ENCODE measurements at regions not wholly inside any gene's neighbourhood (a gene's known extent, or its start where the extent isn't known, plus 50 kb on each side); places are given as distances from the start of the nearest gene placed in this dataset.

DNA sequence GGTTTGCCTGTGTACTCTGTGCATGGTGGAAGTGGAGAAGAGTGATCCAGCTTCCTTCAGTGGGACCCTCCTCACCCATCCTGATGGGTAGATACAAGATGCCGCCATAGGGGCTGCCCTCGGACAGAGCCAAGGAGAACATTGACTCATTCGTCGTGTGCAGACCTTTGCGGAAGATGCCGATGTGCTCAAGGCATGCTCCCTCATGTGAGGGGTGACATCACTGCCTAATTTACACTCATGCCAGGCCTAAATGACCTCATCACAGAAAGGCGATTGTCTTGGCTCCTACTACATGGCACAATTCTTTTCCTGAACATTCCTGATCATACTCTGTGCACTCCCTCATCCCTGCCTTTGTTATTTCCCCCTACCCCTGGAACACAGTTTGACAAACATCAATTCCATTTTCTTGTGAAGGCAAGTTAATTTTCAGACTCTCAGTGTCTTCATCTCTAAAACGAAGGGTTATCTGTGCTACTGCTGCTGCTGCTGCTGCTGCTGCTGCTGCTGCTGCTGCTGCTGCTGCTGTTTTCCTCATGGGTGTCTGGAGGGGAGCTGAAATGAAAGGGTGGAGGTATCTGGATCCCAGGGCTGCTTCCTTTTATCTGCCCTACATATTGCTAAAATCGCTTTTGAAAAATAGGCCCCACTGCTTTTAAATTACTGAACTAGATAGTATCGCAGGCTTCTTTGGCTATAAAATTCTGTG, 146.5 kb upstream of the ARGLU1 start:
- intact Hi-C loops (cut with micrococcal nuclease), result no loop called here
- CTCF ChIA-PET, result no interaction called here
- H3K36me3 Mint-ChIP-seq, result no peaks in the 10 kb centered on the region
- peaks cover 15% of the 10 kb centered on the region for H3K9me3 Mint-ChIP-seq
- H3K4me3 Mint-ChIP-seq, result no peak overlapping the region
- no peak overlapping the region for H3K27ac Mint-ChIP-seq
- H3K27me3 Mint-ChIP-seq, result peaks cover 2% of the 10 kb centered on the region
- no peaks in the 10 kb centered on the region for H3K4me1 Mint-ChIP-seq (ENCODE audit: low read depth)
- POLR2A ChIA-PET, result no interaction called here
- DNase-seq, result no peak

DNA sequence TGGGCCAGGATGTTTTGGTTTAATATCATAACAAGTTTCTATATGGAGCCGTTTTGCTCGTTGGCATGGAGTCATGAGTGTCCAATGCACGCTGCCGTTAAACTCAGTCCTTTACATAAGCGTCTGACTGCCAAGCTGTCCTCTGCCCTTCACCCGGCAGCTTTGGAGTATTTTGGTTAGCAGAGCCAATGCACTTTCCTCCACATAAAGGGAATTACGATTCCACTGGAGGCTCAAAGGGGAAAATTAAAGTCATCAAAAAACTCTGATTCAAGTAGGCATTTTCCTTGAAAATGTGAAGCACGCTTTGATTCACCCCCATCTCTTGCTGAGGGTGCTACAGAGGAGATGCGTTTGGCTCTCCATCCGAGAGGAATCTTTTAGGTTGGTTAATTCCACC, 144.4 kb upstream of the ARGLU1 start:
- intact Hi-C loops (cut with micrococcal nuclease), result no loop called here
- DNase-seq, result no peak
- Mint-ChIP-seq H3K27me3 (peaks cover 2% of the 10 kb centered on the region), H3K36me3 (no peaks in the 10 kb centered on the region), H3K4me1 (ENCODE audit: low read depth) (no peaks in the 10 kb centered on the region), H3K9me3 (peaks cover 2% of the 10 kb centered on the region), H3K27ac (no peak overlapping the region), H3K4me3 (no peak overlapping the region)
- ChIA-PET POLR2A (no interaction called here), CTCF (no interaction called here)

DNA sequence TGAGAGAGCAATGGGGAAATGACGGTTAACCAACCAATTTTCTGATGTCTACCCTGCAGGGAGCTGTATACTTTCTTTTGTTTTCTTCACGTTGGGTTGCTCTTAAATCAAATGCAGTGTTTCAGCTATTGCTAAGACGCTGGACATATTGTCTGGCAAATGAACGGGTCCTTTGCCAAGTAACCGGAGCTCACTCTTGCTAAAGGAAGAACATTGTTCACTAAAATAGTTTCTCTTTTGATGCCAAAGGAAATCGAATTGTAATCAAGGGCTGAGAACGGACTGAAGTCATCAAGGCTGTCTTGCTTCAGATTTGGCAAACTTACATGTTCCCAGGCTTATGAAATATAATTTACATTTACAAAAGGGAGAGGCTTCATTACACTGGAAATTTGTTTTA, 142.3 kb upstream of the ARGLU1 start:
- no peak overlapping the region for H3K4me3 Mint-ChIP-seq
- no peaks in the 10 kb centered on the region for H3K36me3 Mint-ChIP-seq
- intact Hi-C loops (cut with micrococcal nuclease), result no loop called here
- ChIA-PET POLR2A (no interaction called here), CTCF (no interaction called here)
- no peak for DNase-seq
- no peaks in the 10 kb centered on the region for H3K9me3 Mint-ChIP-seq
- no peaks in the 10 kb centered on the region for H3K4me1 Mint-ChIP-seq (ENCODE audit: low read depth)
- H3K27ac Mint-ChIP-seq, result no peak overlapping the region
- H3K27me3 Mint-ChIP-seq, result peaks cover 2% of the 10 kb centered on the region

DNA sequence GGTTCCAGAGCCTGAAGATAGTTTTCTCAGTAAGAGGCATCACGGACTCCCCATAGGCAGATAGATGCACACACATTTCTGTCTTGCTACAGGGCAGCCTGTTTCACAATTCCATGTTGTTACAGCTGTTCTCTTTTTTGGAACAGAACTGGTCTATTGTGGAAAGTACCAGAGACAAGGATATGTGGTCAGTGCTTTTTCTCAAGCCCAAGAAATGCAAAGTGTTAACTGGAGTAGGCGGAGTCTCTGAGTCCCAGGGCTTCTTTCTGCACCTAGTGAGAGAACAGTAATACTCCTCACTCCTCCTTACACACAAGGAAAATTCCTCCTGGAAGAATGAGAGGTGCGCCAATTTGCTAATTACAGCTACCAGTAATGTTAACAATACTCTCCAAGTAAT, 141.6 kb upstream of the ARGLU1 start:
- intact Hi-C loops (cut with micrococcal nuclease), result no loop called here
- ChIA-PET POLR2A (no interaction called here), CTCF (no interaction called here)
- H3K27me3 Mint-ChIP-seq, result peaks cover 2% of the 10 kb centered on the region
- no peaks in the 10 kb centered on the region for H3K36me3 Mint-ChIP-seq
- no peak overlapping the region for H3K27ac Mint-ChIP-seq
- DNase-seq, result no peak
- H3K9me3 Mint-ChIP-seq, result no peaks in the 10 kb centered on the region
- no peaks in the 10 kb centered on the region for H3K4me1 Mint-ChIP-seq (ENCODE audit: low read depth)
- no peak overlapping the region for H3K4me3 Mint-ChIP-seq

DNA sequence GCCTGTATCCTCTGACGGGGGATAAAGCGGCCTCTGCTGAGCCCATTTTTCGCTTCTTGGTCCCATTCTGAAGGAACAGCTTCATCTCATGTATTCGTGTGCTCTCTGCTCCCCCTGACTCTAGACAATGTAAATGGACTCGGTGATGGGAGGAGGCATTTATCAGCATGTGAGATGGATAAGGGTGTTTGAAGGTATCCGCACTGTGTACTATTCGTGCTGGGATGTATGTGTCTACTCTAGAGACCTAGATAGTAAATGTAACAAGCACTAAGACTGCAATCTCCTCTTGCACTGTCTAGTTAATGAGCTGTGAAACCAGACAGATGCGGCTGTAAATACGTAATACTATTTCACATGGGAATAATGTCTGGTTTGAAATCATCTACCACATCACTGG, 134.6 kb upstream of the ARGLU1 start:
- no peaks in the 10 kb centered on the region for H3K36me3 Mint-ChIP-seq
- no peak for DNase-seq
- no peaks in the 10 kb centered on the region for H3K9me3 Mint-ChIP-seq
- intact Hi-C loops (cut with micrococcal nuclease), result no loop called here
- H3K27me3 Mint-ChIP-seq, result peaks cover 1% of the 10 kb centered on the region
- ChIA-PET CTCF (no interaction called here), POLR2A (no interaction called here)
- H3K27ac Mint-ChIP-seq, result no peak overlapping the region
- H3K4me1 Mint-ChIP-seq (ENCODE audit: low read depth), result no peaks in the 10 kb centered on the region
- no peak overlapping the region for H3K4me3 Mint-ChIP-seq

DNA sequence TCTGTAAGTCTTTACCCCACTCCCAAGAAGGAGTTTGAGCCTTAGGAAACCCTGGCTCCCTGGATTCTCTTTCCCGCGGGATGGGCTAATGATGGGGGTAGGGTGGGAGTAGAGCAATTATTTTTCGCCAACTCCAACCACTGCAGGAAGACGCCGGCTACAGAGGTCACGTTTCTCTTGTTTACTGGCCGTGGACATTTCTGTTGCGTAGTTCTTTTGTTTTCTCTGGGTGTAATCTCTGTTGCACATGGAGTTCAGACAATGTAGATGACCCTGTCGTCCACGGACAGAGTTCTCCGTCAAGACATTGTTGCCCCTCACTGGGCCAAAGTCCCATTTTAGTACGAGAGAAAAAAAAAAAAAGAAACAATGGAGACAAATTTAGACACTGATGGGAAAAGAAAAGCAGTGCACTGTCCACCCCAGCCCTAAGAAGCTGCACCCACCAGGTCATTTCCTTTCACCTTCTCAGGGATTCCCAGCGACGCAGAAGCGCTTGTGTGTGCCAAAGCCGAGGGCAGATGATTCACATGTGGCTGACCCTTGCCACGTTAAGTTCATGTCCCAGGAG, 133.9 kb upstream of the ARGLU1 start:
- intact Hi-C loops (cut with micrococcal nuclease), result no loop called here
- DNase-seq, result no peak
- Mint-ChIP-seq H3K27me3 (peaks cover 1% of the 10 kb centered on the region), H3K4me3 (no peak overlapping the region), H3K9me3 (no peaks in the 10 kb centered on the region), H3K27ac (no peak overlapping the region), H3K4me1 (ENCODE audit: low read depth) (no peaks in the 10 kb centered on the region), H3K36me3 (no peaks in the 10 kb centered on the region)
- POLR2A ChIA-PET, result no interaction called here
- CTCF ChIA-PET, result no interaction called here

DNA sequence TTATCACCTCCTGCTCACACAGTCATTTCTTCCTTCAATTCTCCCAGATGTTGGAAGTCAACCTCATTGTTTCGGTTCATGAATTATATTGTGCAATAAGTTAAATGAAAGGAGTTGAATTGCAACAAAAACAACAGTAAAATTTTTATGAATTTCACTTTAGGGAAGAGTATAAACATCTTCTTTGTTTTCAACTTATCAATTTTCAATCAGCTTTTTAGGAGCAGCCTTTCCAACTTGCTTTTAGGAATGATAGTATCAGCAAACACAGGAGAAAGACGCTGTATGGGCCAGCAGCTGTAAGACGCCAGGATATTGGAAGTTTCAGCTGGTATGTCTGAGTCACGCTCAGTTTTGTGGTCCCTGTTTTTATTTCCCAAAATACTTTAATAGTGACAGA, 132.5 kb upstream of the ARGLU1 start:
- intact Hi-C loops (cut with micrococcal nuclease), result no loop called here

DNA sequence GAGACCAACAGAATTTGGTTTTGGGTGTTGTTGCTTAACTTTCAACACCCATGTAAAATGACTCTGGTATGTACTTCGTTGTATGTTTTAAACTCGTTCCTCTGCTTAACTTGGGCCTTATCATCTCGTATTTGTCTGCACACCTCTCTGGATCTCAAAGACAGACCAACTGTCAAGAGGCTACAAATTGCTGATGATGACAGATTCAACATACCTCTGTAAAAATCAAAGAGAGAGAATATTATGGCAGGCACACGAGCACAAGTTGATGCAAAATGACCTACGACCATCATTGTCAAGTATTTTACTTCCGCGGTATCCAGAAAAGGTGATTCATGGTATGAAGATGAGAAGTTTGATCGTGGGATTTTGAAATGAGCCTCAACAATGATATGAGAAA, 132.1 kb upstream of the ARGLU1 start:
- H3K4me1 Mint-ChIP-seq (ENCODE audit: low read depth), result no peaks in the 10 kb centered on the region
- H3K4me3 Mint-ChIP-seq, result no peak overlapping the region
- intact Hi-C loops (cut with micrococcal nuclease), result no loop called here
- H3K9me3 Mint-ChIP-seq, result no peaks in the 10 kb centered on the region
- no peaks in the 10 kb centered on the region for H3K36me3 Mint-ChIP-seq
- ChIA-PET CTCF (no interaction called here), POLR2A (no interaction called here)
- peaks cover 1% of the 10 kb centered on the region for H3K27me3 Mint-ChIP-seq
- no peak overlapping the region for H3K27ac Mint-ChIP-seq
- DNase-seq, result no peak

More for the DNA sequence above, 132.5 kb upstream of the ARGLU1 start:
- ChIA-PET CTCF (no interaction called here), POLR2A (no interaction called here)
- no peak overlapping the region for H3K4me3 Mint-ChIP-seq
- no peaks in the 10 kb centered on the region for H3K4me1 Mint-ChIP-seq (ENCODE audit: low read depth)
- H3K36me3 Mint-ChIP-seq, result no peaks in the 10 kb centered on the region
- DNase-seq, result no peak
- H3K27ac Mint-ChIP-seq, result no peak overlapping the region
- peaks cover 1% of the 10 kb centered on the region for H3K27me3 Mint-ChIP-seq
- H3K9me3 Mint-ChIP-seq, result no peaks in the 10 kb centered on the region

DNA sequence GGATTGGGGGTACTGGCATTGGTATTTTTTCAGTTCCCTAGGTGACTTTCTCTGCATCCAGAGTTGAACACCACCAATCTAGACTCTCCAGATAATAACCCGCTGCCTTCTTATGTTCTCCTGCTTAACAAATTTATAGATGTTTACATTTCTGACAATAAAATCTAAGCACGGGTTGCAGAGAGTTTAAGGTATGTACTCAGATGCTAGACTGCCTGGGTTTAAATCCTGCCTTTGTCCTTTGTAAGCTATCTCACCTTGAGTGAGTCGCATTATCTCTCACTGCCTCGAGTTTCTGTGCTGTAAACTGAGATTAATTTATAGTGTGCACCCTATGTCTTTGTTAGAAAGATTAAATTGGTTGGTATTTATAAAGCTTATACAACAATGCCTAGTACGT, 131.4 kb upstream of the ARGLU1 start:
- Mint-ChIP-seq H3K36me3 (no peaks in the 10 kb centered on the region), H3K9me3 (no peaks in the 10 kb centered on the region), H3K27me3 (peaks cover 1% of the 10 kb centered on the region), H3K27ac (no peak overlapping the region), H3K4me1 (ENCODE audit: low read depth) (no peaks in the 10 kb centered on the region), H3K4me3 (no peak overlapping the region)
- ChIA-PET POLR2A (no interaction called here), CTCF (no interaction called here)
- no peak for DNase-seq
- intact Hi-C loops (cut with micrococcal nuclease), result no loop called here

DNA sequence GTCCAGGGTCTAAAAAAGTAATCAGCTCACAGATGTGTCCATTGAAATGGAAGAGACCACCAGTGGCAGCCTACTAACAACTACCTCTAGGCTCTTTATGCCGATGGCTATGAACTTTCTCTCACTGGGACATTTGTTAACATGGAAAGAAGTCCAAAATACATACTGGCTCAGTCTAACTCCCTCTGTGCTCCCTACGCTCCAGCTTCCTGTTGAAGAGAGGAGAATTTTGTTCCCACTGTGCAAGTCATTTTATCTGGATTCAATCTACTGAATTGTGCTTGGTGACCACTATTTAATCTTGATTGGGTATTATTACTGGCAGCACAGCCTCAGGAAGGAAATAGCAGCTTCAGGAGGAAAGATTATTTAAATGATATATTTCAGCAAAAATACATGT, 128.8 kb upstream of the ARGLU1 start:
- H3K4me3 Mint-ChIP-seq, result no peak overlapping the region
- no peak overlapping the region for H3K27ac Mint-ChIP-seq
- DNase-seq, result no peak
- H3K36me3 Mint-ChIP-seq, result no peaks in the 10 kb centered on the region
- intact Hi-C loops (cut with micrococcal nuclease), result no loop called here
- no peaks in the 10 kb centered on the region for H3K4me1 Mint-ChIP-seq (ENCODE audit: low read depth)
- H3K27me3 Mint-ChIP-seq, result no peaks in the 10 kb centered on the region
- H3K9me3 Mint-ChIP-seq, result no peaks in the 10 kb centered on the region
- CTCF ChIA-PET, result no interaction called here
- POLR2A ChIA-PET, result no interaction called here

DNA sequence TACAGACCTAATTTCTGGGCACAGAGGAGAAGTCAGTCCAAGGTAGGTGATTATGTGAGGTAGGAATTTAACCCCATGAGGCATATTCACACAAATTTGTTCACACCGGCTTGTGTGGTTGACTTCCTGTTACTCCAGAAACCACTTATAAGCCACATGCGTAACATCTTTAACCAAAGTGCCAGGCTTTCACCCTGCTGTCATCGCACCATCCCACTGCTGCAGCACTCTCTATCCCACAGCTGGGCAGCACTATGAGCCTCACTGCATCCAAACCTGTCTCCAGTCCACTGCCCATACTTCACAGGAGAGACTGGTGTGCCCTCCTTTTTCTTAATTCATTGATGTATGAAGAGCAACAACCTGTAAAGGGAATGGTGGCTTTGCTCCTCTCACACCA, 128.2 kb upstream of the ARGLU1 start:
- H3K9me3 Mint-ChIP-seq, result no peaks in the 10 kb centered on the region
- POLR2A ChIA-PET, result no interaction called here

DNA sequence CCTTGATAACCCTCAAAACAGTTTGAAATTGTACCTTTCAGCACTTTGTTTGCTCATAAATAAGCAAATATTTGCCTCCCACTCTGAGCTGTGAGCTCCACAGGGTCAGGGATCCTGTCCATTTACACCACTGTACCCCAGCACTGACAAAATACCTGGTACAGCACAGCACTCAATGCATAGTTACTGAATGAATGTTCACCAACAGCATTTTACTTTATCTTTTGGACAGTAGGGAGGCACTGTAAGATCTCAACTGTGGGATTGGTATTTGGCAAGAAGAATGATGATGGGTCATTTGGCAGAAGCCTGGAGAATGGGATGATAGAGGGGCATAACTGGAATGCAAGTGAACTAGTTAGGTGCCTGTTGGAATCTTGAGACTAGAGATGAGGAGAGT, 127.2 kb upstream of the ARGLU1 start:
- intact Hi-C loops (cut with micrococcal nuclease), result no loop called here
- no peak overlapping the region for H3K4me3 Mint-ChIP-seq
- POLR2A ChIA-PET, result no interaction called here
- H3K36me3 Mint-ChIP-seq, result no peaks in the 10 kb centered on the region
- no peaks in the 10 kb centered on the region for H3K4me1 Mint-ChIP-seq (ENCODE audit: low read depth)
- CTCF ChIA-PET, result no interaction called here
- H3K9me3 Mint-ChIP-seq, result no peaks in the 10 kb centered on the region
- no peak for DNase-seq
- no peaks in the 10 kb centered on the region for H3K27me3 Mint-ChIP-seq
- no peak overlapping the region for H3K27ac Mint-ChIP-seq

More for the DNA sequence above, 128.2 kb upstream of the ARGLU1 start:
- intact Hi-C loops (cut with micrococcal nuclease), result no loop called here
- DNase-seq, result no peak
- Mint-ChIP-seq H3K4me1 (ENCODE audit: low read depth) (no peaks in the 10 kb centered on the region), H3K36me3 (no peaks in the 10 kb centered on the region), H3K4me3 (no peak overlapping the region), H3K27ac (no peak overlapping the region), H3K27me3 (no peaks in the 10 kb centered on the region)
- CTCF ChIA-PET, result no interaction called here

DNA sequence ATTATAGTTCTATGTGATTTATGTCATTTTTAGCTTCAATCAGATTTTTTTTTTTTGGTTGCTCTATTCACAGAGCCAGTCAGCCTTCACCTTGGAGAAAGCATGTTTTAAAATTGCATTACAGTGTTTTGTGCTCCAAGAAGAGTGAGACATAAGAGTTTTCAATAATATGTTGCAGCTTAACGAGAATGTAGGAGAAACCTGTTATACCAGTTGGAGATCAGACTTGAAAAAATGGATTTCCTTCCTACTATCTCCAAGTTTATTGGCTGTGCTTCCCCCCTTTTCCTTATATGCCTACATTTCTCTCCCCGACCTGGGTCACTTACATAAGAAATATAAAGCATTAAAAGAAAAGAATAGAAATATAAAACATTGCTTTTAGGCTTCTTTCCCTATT, 123.9 kb upstream of the ARGLU1 start:
- intact Hi-C loops (cut with micrococcal nuclease), result no loop called here
- POLR2A ChIA-PET, result no interaction called here
- no peaks in the 10 kb centered on the region for H3K4me1 Mint-ChIP-seq (ENCODE audit: low read depth)

More for the DNA sequence above, 123.9 kb upstream of the ARGLU1 start:
- Mint-ChIP-seq H3K27ac (no peak overlapping the region), H3K36me3 (no peaks in the 10 kb centered on the region), H3K9me3 (no peaks in the 10 kb centered on the region), H3K4me3 (no peak overlapping the region), H3K27me3 (no peaks in the 10 kb centered on the region)
- CTCF ChIA-PET, result interaction anchor here (0.7 kb wide), 1 partner anchor 168 kb away, joined by 4 read pairs; no protein-coding TSS in a partner anchor
- no peak for DNase-seq

Measured in activated CD4-positive, alpha-beta memory T cell treated with anti-CD3 and anti-CD28 coated beads for 36 hours (primary cell).